Prostate gland (tissue), 2 donors: ENCODE measurements at regions not wholly inside any gene's neighbourhood (a gene's known extent, or its start where the extent isn't known, plus 50 kb on each side); places are given as distances from the start of the nearest gene placed in this dataset.

ENCODE experiments used
- DNase-seq: peaks from one replicate; pipeline ENCODE4 v3.0.0-alpha.2; 2019; ENCODE audit warnings: low spot score
- H3K27ac ChIP-seq, 2 donors: fragments of 200-600 bp; sonication (generic); 2 replicates each; pipeline ENCODE4 v1.5.1; 2017 to 2019
- H3K27me3 ChIP-seq: fragments of 200-600 bp; sonication (generic); replicated peaks from 2 replicates; pipeline ENCODE4 v1.5.1; 2019; ENCODE audit not compliant: insufficient read depth
- H3K36me3 ChIP-seq, 2 donors: fragments of 200-600 bp; sonication (generic); 1 replicate in 1 of 2; 2 replicates in 1 of 2; pipeline versions ENCODE4 v1.5.1 to v1.8.1; 2017 to 2019
- H3K4me1 ChIP-seq: fragments of 200-600 bp; sonication (generic); replicated peaks from 2 replicates; pipeline ENCODE4 v1.5.1; 2019
- H3K4me3 ChIP-seq, 2 donors: fragments of 200-600 bp; sonication (generic); 2 replicates each; pipeline ENCODE4 v1.5.1; 2017 to 2019
- H3K9me3 ChIP-seq: fragments of 200-600 bp; sonication (generic); 2 replicates; pipeline ENCODE4 v1.5.1; 2017
- CTCF ChIP-seq, 4 experiments: fragments of 200-600 bp in 2 of 4; fragments of 450-650 bp in 2 of 4; sonication (generic) in 2 of 4; IDR thresholded peaks; 1 replicate in 3 of 4; 2 replicates in 1 of 4; pipeline ENCODE4 v1.5.1; 2016 to 2019; ENCODE audit warnings: antibody characterized with exemption in 4 of 4, mild to moderate bottlenecking in 2 of 4, moderate library complexity in 2 of 4
- POLR2A ChIP-seq: fragments of 450-650 bp; IDR thresholded peaks from one replicate; pipeline ENCODE4 v1.6.1; 2016; ENCODE audit warnings: antibody characterized with exemption, mild to moderate bottlenecking
- POLR2AphosphoS5 ChIP-seq: sonication (generic); formaldehyde crosslinking; IDR thresholded peaks from one replicate; pipeline ENCODE4 v1.6.1; 2017; ENCODE audit warnings: antibody characterized with exemption
- WGBS: methylation state at CpG from one replicate; pipeline ENCODE4 v1.1.5; 2018; 5-methylcytosine and 5-hydroxymethylcytosine counted together
- intact Hi-C: fragments of 100-400 bp; cut with DNase I; formaldehyde crosslinking; loops from one replicate; pipeline ENCODE4 v1.14.2; 2022

- Histone ChIP-seq H3K4me3 (no peak overlapping the region), H3K9me3 (no peaks in the 10 kb centered on the region), H3K27ac (no peak overlapping the region), H3K36me3 (no peaks in the 10 kb centered on the region), H3K27me3 (no peaks in the 10 kb centered on the region), H3K4me1 (no peaks in the 10 kb centered on the region)
- intact Hi-C loops = no loop called here
- DNase-seq = no peak
- no peak for TF ChIP-seq POLR2AphosphoS5
- TF ChIP-seq POLR2A = no peak
- no peak for TF ChIP-seq CTCF (IDR thresholded peaks at IDR 0.05)
- WGBS = 96% methylated on average over 2 of the region's 2 CpGs
Measured at GRCh38 chr2:51553476-51553875, 521.5 kb upstream of the NRXN1 start.

GRCh38 chr2:51535763-51536162 lies 503.8 kb upstream of the NRXN1 start:
- Histone ChIP-seq H3K4me3 (no peak overlapping the region), H3K27me3 (no peaks in the 10 kb centered on the region), H3K4me1 (no peaks in the 10 kb centered on the region), H3K36me3 (no peaks in the 10 kb centered on the region), H3K9me3 (no peaks in the 10 kb centered on the region), H3K27ac (no peak overlapping the region)
- intact Hi-C loops = no loop called here
- no peak for TF ChIP-seq POLR2A
- 77% methylated on average over 2 of the region's 2 CpGs for WGBS
- no peak for DNase-seq

- no peak for DNase-seq
- H3K9me3 ChIP-seq = no peaks in the 10 kb centered on the region
- 38% methylated on average over 3 of the region's 3 CpGs for WGBS
- no peaks in the 10 kb centered on the region for H3K27me3 ChIP-seq
- H3K4me3 ChIP-seq = no peak overlapping the region
- H3K36me3 ChIP-seq = no peaks in the 10 kb centered on the region
- no peaks in the 10 kb centered on the region for H3K4me1 ChIP-seq
- intact Hi-C loops = no loop called here
- TF ChIP-seq POLR2AphosphoS5 (no peak), POLR2A (no peak), CTCF (IDR thresholded peaks at IDR 0.05) (no peak)
- no peak overlapping the region for H3K27ac ChIP-seq
Measured at GRCh38 chr2:51534166-51534565, 502.2 kb upstream of the NRXN1 start.

- no peak for TF ChIP-seq POLR2A
- no peak for TF ChIP-seq CTCF (IDR thresholded peaks at IDR 0.05)
- no peak for TF ChIP-seq POLR2AphosphoS5
- no peak for DNase-seq
- intact Hi-C loops = no loop called here
- H3K9me3 ChIP-seq = no peaks in the 10 kb centered on the region
- H3K36me3 ChIP-seq = no peaks in the 10 kb centered on the region
- no peak overlapping the region for H3K27ac ChIP-seq
- 91% methylated on average over 3 of the region's 3 CpGs for WGBS
- no peaks in the 10 kb centered on the region for H3K27me3 ChIP-seq
- H3K4me1 ChIP-seq = no peaks in the 10 kb centered on the region
- H3K4me3 ChIP-seq = no peak overlapping the region
Measured at GRCh38 chr2:51528156-51528555, 496.2 kb upstream of the NRXN1 start.

GRCh38 chr2:51526766-51527165 lies 494.8 kb upstream of the NRXN1 start:
- H3K27ac ChIP-seq = no peak overlapping the region
- WGBS = 87% methylated on average over 2 of the region's 2 CpGs
- DNase-seq = no peak
- H3K9me3 ChIP-seq = no peaks in the 10 kb centered on the region
- H3K4me3 ChIP-seq = no peak overlapping the region
- no peaks in the 10 kb centered on the region for H3K4me1 ChIP-seq
- intact Hi-C loops = no loop called here
- H3K27me3 ChIP-seq = no peaks in the 10 kb centered on the region
- H3K36me3 ChIP-seq = no peaks in the 10 kb centered on the region
- TF ChIP-seq POLR2AphosphoS5 = no peak

GRCh38 chr2:51516667-51517066 lies 484.7 kb upstream of the NRXN1 start:
- intact Hi-C loops = no loop called here
- no peaks in the 10 kb centered on the region for H3K27me3 ChIP-seq
- no peaks in the 10 kb centered on the region for H3K4me1 ChIP-seq
- no peaks in the 10 kb centered on the region for H3K36me3 ChIP-seq
- no peak overlapping the region for H3K4me3 ChIP-seq
- no peaks in the 10 kb centered on the region for H3K9me3 ChIP-seq
- no peak for TF ChIP-seq POLR2A
- TF ChIP-seq CTCF (IDR thresholded peaks at IDR 0.05) = no peak
- TF ChIP-seq POLR2AphosphoS5 = no peak
- no peak for DNase-seq
- H3K27ac ChIP-seq = no peak overlapping the region
- 83% methylated on average over 2 of the region's 2 CpGs for WGBS
